ENCODE measurements at regions not wholly inside any gene's neighbourhood (a gene's known extent, or its start where the extent isn't known, plus 50 kb on each side); places are given as distances from the start of the nearest gene placed in this dataset.
"Not testable (repeated sequence)": the region's sequence is repeated elsewhere in the genome, so short reads cannot be mapped to it uniquely, and the experiment has no call there.

GRCh38 chr5:40223884-40224402 is 455.8 kb upstream of the PTGER4 start:
- no peak for DNase-seq (ENCODE audit: low spot score)

GRCh38 chr5:40221796-40222195 is 457.9 kb upstream of the PTGER4 start:
- DNase-seq (ENCODE audit: low spot score): no peak

DNA sequence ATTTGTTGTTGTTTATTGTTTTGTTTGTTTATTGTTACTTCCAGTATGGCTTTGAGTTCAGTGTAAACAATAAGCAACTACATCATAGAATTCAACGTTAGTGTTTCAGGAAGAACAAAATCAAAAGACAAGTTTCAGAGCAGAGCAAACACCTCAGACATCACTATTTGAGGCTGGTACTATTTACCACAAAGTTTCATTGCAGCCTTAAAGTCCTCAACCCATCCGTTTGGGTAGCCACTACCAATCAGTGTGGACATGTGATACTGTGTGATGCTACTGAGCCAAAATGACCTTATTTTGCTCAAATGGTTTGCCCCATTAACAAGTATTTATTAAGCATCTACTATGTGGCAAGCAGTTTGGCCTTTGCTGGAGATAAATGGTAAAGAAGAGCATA is 458.5 kb upstream of the PTGER4 start:
- DNase-seq (ENCODE audit: low spot score): no peak

DNA sequence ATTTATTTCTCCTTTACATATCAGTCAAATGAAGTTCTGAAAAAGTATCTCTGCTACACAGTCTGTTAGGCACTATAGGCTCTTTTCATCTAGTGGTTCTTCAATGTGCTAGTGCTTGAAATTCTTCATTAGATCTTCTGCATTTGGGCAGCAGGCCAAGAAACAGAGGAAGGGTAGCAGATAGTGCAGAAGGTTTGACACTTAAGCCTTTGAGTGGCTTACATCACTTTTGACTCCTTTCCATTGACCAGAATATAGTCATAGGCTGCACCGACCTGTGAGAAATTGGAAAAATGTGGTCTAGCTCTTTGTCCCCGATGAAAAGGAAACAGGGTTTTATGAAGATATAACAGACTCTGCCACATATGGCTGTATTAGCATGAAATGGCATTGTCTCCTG is 459.5 kb upstream of the PTGER4 start:
- no peak for DNase-seq (ENCODE audit: low spot score)

DNA sequence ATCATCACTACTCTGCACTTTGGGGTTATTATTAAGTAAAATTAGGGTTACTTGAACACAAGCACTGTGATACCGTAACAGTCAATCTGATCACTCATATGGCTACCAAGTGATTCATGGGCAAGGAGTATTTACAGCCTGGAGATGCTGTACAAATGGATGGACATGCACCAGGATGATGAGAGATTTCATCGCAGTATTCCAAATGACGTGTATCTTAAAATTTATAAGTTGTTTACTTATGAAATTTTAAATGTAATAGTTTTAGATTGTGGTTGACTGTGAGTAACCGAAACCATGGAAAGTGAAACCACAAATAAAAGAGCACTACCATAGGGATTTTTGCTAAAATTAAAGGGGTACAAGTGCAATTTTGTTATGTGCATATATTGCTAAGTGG is 462.2 kb upstream of the PTGER4 start:
- DNase-seq (ENCODE audit: low spot score): no peak

DNA sequence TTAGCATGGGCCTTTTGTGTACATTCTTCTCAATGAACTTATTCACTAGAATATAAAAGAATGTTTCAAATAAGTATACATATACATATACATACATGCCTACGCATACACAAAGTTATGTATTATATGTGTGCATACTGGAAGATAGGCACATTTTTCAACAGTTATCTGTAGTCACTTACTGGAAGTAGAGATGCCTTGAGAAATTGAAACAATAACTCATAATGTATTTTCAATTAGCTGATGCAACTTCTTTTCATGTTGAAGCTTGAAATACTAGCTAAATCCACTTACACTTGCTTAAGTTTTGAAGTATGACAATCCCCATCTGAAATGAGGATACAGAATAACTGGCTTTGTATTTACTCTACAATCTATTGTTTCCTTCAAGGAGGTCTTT is 469.0 kb upstream of the PTGER4 start:
- DNase-seq (ENCODE audit: low spot score): no peak

- no peak for DNase-seq (ENCODE audit: low spot score)
Measured at GRCh38 chr5:40206030-40206429, 473.7 kb upstream of the PTGER4 start.

DNA sequence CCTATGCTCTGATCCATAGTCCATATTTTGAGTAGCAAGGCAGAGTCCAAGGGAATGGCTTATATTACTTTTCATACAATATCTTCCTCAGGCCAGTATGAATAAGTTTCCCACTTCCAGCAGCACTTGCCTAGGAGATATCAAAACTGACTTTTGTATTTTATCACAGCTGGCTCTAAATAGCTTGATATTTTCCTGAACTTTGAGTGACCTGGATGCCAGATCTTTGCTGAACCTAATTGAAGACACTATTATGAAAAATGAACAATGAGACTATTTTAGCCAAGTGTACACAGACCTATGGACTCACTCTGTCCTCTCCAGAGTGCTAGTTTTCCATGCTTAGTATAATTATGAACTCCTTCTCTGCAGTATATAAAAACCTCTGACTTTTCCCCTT is 475.6 kb upstream of the PTGER4 start:
- no peak for DNase-seq (ENCODE audit: low spot score)

- DNase-seq (ENCODE audit: low spot score): no peak
Measured at GRCh38 chr5:40202814-40203440, 476.8 kb upstream of the PTGER4 start.

DNA sequence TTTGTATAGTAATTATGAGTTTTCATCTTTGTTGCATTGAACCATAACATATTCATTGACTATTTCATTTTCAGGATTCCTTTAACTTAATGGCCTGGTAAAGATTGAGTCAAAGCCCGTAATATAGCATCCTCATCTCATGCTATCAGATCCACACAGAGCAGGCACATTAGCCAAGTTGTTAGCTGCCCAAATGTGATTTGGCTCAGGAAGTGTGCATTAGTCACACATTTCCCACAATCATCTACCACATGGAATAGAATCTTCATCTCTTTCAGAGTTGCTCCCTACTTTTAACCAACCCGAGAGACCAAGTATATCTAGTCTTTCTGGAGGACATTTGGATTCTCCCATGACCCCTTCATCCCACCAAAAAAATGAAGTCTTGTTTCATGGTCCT is 481.0 kb upstream of the PTGER4 start:
- no peak for DNase-seq (ENCODE audit: low spot score)

GRCh38 chr5:40195574-40195973 is 484.1 kb upstream of the PTGER4 start:
- not testable (repeated sequence) for DNase-seq (ENCODE audit: low spot score)

- DNase-seq (ENCODE audit: low spot score): no peak
Measured at GRCh38 chr5:40191150-40191549, 488.6 kb upstream of the PTGER4 start.

GRCh38 chr5:40172721-40173120 is 507.0 kb upstream of the PTGER4 start:
- DNase-seq (ENCODE audit: low spot score): no peak

- DNase-seq (ENCODE audit: low spot score): no peak
Measured at GRCh38 chr5:40171971-40172370, 507.7 kb upstream of the PTGER4 start.

- no peak for DNase-seq (ENCODE audit: low spot score)
Measured at GRCh38 chr5:40167283-40167682, 512.4 kb upstream of the PTGER4 start.

DNA sequence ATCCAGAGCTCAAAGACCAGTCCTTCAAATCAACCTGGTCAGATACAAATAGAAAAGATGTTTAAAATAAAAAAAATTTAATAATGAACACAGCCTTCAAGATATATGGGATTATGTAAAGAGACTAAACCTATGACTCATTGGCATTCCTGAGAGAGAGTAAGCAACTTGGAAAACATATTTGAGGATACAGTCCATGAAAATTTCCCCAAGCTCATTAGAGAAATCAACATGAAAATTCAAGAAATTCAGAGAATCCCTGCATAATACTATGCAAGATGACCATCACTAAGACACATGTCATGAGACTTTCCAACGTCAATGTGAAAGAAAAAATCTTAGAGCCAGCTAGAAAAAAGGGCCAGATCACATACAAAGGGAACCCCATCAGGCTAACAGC is 512.9 kb upstream of the PTGER4 start:
- no peak for DNase-seq (ENCODE audit: low spot score)

- no peak for DNase-seq (ENCODE audit: low spot score)
Measured at GRCh38 chr5:40165789-40166728, 513.7 kb upstream of the PTGER4 start.

DNA sequence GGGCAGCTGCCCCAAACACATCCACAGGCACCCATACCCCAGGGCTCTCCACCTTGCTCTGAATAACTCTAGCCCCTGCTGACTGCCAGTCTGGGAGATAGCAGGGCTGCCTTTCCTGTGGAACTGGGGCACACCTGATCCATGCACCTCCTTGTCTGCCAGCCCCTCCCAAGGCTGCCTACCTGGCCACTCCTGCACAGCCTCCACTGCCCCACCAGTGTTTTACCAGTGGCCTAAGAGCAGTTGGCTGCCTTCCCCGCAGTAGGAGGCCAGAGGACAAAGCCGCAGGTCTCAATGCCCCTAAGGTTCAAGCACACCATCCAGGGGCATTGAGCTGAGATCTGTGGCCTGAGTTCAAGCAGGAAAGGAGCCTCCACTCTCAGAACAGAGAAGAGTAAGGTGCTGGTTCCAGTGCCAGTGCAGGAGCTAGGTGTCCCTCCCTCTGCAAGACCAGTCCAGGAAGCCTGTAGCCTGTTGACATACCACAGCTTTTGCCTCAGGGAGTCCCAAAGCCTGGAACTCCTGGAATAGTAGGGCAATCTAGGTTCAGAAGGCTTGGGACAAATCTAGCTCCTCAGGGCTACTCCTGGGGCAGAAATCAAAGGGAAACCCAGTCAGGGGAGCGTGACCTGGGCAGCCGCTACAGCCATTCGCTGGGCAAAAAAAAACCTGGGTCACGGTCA is 514.5 kb upstream of the PTGER4 start:
- DNase-seq (ENCODE audit: low spot score): no peak

DNA sequence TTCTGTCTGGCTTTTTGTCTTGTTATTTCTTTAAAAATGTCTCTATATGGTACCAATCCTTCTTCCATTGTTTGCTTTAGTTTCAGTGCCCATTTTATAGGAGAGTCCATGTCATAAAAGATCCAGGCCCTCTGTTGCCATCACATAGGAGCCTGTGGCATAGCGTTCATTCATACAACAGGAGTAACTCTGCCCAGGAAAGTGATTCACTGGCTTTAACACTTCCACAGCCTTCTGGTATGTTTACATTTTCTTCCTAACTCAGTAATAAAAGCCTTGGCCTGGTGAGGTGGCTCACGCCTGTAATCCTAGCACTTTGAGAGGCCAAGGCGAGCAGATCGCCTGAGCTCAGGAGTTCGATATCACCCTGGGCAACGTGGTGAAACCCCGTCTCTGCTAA is 519.3 kb upstream of the PTGER4 start:
- DNase-seq (ENCODE audit: low spot score): no peak

GRCh38 chr5:40154194-40154593 is 525.5 kb upstream of the PTGER4 start:
- DNase-seq (ENCODE audit: low spot score): no peak

GRCh38 chr5:40150896-40151295 is 528.8 kb upstream of the PTGER4 start:
- DNase-seq (ENCODE audit: low spot score): no peak

GRCh38 chr5:40141896-40142295 is 537.8 kb upstream of the PTGER4 start:
- no peak for DNase-seq (ENCODE audit: low spot score)

DNA sequence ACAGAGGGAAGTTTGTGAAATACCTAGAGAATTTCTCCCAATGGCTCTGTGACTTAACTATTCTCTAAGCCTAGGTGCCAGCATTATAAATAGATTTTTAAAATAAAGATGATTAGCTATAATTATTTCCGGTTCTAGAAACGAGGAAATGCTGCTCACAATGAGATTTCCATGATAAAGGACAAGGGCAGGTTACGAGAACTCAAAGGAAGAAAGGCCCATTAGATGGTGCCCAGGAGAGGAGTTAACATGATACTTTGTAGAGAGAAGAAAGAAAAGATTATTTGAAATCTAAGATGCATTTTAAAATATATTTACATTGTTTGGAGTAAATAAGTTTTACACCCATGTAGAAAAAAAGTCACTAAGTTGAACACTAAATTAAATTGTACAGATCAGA is 538.3 kb upstream of the PTGER4 start:
- DNase-seq (ENCODE audit: low spot score): no peak

Measured in mucosa of gallbladder (tissue), 1 donor.